ENCODE measurements at regions not wholly inside any gene's neighbourhood (a gene's known extent, or its start where the extent isn't known, plus 50 kb on each side); places are given as distances from the start of the nearest gene placed in this dataset.

DNA sequence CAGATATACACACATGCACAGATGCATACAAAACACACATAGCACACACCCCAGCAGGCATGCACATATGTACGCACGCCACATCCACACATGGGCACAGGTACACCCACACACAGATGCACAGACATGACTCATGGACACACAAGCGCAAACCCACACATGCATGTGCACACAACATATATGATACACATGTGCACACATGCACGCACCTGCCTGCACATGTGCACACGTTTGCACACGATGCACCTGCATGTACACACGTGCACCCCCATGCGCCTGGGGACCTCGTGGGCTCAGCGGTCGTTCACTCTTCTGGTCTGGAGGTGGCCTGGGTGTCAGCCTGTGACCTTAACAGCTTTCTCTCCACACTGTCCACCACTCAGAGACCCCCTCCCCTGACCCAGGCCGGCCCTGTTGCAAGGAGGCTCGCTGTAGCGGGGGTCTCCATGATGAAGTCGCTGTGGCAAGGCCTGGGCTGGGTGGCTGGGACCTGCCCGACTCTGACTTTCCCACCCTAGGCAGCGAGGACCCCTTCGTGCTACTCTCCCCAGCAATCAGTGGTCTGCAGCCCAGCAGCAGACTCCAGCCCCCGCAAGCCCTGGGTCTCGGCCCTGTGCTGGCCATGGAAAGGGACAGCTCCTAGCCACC, 92.1 kb upstream of the TTC34 start (continued):
- TF ChIP-seq EZH2 (IDR thresholded peaks at IDR 0.05; ENCODE audit: low read depth, low read length, severe bottlenecking) (no peak), MAFK (IDR thresholded peaks at IDR 0.05; ENCODE audit: low read depth, low read length) (no peak)
- TF ChIP-seq, protein P1, sequence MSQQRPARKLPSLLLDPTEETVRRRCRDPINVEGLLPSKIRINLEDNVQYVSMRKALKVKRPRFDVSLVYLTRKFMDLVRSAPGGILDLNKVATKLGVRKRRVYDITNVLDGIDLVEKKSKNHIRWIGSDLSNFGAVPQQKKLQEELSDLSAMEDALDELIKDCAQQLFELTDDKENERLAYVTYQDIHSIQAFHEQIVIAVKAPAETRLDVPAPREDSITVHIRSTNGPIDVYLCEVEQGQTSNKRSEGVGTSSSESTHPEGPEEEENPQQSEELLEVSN (IDR thresholded peaks at IDR 0.05): no peak
